ENCODE measurements at regions not wholly inside any gene's neighbourhood (a gene's known extent, or its start where the extent isn't known, plus 50 kb on each side); places are given as distances from the start of the nearest gene placed in this dataset.
"Not testable (repeated sequence)": the region's sequence is repeated elsewhere in the genome, so short reads cannot be mapped to it uniquely, and the experiment has no call there.

DNA sequence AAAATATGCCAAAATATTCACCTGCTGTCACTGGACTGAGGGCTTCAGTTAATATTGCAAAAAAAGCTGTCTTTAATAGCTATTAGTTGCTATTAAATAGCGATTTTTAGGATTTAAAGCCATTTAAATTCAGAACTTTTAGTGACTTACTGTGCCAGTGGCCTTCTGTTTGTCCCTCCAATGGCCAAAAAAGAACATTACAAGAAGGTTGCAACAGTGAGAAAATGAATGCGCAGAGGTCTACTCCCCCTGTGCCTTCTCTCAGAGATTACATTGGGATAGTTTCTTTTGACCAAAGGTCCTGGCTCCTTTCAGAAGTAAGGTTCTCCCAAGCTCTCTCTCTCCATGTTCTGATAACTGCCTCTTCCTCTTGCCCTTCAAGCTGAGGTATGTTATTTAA lies 930.3 kb upstream of the ARRDC3 start:
- DNase-seq (ENCODE audit: low read depth) = no peak

DNA sequence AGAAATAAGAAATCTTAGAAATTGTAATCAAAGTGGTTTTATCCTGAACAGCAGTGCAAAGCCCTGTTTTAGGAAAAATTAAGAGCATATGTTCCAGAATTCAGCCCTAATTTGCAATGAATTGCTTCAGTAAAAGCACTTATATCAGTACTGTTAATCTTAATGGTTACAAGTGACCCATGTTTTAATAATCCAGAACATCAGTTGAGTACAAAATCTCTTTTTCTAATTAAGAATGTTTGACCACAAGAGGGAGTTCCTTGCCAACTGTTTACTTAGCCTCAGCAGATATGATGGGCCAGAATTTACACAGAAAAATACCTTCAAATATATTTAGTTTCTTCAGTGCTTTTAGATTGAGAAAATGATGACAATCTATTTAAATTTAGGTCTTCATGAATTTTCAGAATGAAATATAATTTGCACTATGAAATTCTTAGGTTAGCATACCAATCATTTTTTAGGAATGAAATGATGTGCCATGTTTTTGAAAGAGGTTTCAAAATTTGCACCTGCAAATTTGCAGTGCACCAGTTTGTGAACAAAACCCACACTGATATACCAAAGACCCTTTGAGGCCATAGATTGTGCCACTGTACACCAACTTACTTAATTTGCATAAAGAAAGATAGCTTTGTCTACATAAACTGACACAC lies 926.3 kb upstream of the ARRDC3 start:
- DNase-seq (ENCODE audit: low read depth) = no peak

DNA sequence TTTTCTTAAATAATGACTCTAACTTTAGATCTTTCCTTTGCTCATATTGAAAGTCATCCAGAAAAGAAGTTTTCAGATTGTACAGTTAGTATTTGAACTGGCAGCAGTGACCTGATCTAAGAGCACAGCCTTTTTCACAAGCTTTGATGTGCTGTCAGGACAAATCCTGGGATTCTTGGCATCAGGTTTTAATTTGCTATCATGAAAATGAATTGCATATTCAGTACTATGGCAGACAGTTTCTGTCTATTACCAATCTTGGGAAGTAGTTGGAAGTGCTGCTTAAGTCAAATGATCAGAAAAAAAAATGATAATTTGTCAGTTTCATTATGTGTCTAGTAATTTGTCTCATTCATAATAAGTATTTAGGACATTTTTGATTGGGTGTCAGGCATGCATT lies 925.6 kb upstream of the ARRDC3 start:
- no peak for DNase-seq (ENCODE audit: low read depth)

DNA sequence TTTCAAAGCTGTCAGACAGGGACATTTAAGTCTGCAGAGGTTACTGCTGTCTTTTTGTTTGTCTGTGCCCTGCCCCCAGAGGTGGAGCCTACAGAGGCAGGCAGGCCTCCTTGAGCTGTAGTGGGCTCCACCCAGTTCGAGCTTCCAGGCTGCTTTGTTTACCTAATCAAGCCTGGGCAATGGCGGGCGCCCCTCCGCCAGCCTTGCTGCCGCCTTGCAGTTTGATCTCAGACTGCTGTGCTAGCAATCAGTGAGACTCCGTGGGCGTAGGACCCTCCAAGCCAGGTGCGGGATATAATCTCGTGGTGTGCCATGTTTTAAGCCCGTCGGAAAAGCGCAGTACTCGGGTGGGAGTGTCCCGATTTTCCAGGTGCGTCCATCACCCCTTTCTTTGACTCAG lies 919.2 kb upstream of the ARRDC3 start:
- not testable (repeated sequence) for DNase-seq (ENCODE audit: low read depth)

DNA sequence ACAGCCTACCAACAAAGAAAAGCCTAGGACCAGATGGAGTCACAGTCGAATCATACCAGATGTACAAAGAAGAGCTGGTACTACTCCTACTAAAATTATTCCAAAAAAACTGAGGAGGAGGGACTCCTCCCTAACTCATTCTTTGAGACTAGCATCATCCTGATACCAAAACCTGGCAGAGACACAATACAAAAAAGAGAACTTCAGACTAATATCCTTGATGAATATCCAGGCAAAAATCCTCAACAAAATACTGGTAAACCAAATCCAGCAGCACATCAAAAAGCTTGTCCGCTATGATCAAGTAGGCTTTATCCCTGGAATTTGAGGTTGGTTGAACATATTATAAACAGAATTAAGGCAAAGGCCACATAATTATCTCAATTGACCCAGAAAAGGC lies 900.4 kb upstream of the ARRDC3 start:
- DNase-seq (ENCODE audit: low read depth) = no peak

DNA sequence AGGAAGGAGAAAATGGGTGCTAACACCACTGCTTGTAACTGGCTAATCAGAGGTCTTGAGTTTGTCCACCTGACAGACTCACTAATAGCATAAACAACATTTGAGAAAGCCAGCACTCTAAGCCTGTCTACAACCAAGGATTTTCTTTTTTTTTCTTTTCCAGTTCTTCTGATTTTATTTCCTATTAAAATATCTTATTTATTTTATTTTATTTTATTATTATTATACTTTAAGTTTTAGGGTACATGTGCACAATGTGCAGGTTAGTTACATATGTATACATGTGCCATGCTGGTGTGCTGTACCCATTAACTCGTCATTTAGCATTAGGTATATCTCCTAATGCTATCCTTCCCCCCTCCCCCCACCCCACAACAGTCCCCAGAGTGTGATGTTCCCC lies 888.6 kb upstream of the ARRDC3 start:
- not testable (repeated sequence) for DNase-seq (ENCODE audit: low read depth)

DNA sequence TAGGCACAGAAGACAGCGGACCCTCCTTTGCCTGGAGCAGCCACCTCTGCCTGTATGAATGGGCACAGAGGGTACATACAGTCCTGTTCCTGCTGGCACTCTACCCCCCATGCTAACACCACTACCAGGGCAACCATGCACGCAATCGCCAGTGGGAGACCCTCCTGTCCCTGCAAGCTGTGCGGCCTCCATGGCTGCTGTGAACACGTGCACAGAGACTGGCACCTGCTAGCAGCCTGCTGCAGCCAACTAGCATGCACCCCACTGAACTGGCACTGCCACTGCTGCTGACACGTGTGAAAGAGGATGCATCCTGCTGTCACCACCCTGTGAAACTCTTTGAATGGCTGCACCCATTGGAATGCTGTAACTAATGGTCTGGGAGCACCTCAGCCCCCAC lies 885.2 kb upstream of the ARRDC3 start:
- no peak for DNase-seq (ENCODE audit: low read depth)

DNA sequence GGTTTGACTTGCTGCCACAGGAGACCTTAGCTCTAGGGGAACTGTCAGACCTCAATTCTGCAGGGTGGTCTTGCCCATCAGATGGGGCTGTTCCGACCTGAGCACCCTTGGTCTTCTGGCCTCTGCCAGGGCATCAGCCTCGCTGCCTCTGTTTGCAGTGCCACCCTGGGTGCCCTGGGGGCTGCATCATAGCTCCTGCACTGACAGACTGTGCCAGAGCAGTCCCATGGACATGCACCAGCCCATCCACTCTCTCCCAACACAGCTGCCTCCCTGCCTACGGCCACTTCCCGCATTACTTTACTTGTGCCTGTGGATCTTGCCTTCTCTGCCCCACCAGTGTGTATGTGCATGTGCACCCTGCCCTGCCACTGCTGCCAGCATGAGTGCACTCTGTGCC lies 884.7 kb upstream of the ARRDC3 start:
- DNase-seq (ENCODE audit: low read depth) = no peak

DNA sequence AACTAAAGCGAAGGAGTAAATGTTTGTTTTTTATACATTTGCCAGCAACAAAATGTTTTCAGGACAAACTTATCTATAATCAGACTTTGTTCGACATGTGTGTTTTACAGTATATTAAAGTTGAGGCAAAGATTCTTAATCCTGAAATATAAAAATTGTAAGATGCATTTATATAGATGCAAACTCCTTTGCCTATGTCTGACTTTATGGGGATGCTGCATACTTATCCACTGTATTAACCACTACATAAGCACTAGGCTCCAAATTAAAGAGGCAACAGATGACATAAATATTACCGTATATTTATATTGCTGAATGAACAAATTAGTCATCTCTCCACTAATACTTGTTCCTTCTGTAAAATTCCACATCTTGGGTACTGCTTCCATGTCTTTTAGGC lies 882.7 kb upstream of the ARRDC3 start:
- DNase-seq (ENCODE audit: low read depth) = no peak

DNA sequence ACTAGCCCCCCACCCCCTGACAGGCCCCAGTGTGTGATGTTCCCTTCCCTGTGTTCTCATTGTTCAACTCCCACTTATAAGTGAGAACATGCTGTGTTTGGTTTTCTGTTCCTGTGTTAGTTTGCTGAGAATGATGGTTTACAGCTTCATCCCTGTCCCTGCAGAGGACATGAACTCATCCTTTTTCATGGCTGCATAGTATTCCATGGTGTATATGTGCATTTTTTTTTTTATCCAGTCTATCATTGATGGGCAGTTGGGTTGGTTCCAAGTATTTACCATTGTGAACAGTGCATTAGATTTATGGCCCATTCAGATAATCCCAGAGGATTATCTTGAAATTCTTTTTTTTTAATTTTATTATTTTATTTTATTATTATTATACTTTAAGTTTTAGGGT lies 872.5 kb upstream of the ARRDC3 start:
- DNase-seq (ENCODE audit: low read depth) = not testable (repeated sequence)

DNA sequence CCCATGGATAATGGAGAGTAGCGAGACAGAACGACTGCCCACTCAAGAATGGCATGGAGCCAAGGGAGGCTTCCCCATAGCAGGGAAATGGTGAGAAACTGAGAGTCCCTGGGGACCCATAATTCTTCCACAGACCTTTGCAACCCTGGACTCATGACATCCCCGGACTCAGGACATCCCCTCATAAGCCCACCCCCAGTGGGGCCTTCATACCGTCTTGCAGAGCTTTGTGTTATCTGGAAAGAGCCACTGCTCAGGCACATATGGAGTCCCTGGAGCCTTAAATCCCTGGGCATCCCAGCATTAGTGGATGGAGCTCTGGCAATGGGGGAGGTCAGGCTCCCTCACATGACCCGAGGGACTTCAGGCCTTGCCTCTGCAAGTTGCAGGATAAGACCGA lies 865.4 kb upstream of the ARRDC3 start:
- no peak for DNase-seq (ENCODE audit: low read depth)

DNA sequence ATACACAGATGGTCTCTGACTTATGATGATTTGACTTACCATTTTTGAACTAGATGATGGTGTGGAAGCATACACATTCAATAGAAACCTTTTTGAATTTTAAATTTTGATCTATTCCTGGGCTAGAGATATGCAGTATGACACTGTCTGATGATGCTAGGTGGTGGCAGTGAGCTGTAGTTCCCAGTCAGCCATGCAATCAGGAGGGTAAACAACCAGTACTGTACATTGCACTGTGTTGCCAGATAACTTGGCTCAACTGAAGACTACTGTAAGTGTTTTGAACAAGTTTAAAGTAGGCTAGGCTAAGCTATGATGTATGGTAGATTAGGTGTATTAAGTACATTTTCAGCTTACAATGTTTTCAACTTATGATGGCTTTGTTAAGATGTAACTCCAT lies 859.1 kb upstream of the ARRDC3 start:
- DNase-seq (ENCODE audit: low read depth) = no peak

DNA sequence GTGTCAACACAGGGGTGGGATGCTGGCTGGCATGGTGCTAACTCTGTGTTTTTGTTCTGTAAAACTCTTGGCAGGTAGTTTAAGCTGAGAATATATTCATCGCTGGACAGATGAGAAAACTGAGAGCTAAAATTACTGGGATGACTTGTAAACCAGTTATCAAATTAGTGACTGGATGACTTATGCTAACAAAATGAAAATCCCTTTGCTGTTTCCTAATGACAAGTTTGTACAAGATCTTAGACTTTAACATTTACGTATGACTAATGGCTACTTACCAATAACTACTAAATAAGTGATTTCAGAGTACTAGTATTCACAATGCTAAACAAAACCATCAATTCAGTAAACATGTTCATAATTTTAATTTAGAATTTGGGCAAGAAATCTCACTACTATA lies 854.8 kb upstream of the ARRDC3 start:
- DNase-seq (ENCODE audit: low read depth) = no peak

DNA sequence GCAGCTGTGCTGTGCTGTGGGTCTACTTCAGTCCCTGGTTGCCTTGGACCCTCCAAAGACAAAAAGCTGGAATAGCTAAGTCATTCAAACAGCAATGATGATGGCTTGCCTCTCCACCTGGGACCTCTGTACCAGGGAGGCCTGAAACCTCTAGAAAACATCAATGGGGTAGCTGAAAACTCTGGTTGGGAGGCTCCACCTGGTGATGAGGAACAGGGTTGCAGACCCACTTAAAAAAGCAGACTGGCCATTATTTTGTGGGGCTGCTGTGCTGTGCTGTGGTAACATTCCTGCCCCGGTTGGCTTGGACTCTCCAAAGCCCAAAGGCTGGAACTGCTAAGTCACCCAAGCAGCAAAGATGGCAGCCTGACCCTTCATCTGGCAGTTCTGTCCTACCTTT lies 839.3 kb upstream of the ARRDC3 start:
- DNase-seq (ENCODE audit: low read depth) = no peak

DNA sequence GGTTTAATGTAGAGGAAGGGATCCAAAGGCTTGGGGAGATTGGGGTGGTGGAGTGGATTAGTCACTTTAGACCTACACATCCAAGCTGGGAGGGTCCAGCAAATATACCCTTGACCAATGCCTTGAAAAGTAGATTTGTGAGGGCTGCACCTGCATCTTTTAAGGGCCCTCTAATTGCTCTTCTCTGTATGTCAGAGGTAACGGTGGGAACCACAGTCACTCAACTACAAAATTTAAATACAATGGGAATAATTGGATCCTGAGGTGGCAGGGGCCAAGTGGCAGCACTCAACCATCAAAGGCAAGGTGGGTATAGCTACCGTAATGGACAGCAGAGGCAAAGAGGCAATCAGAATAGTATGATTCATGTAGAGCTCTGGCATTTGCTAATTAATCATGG lies 833.7 kb upstream of the ARRDC3 start:
- DNase-seq (ENCODE audit: low read depth) = not testable (repeated sequence)

DNA sequence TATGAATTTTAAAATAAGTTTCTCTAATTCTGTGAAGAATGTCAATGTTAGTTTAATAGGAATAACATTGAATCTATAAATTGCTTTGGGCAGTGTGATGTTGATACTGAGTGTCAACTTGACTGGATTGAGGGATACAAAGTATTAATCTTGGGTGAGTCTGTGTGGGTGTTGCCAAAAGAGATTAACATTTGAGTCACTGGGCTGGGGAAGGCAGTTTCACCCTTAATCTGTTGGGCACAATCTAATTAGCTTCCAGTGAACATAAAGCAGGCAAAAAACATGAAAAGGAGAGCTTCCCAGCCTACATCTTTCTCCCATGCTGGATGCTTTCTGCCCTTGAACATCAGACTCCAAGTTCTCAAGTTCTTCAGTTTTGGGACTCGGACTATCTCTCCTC lies 832.0 kb upstream of the ARRDC3 start:
- DNase-seq (ENCODE audit: low read depth) = no peak

DNA sequence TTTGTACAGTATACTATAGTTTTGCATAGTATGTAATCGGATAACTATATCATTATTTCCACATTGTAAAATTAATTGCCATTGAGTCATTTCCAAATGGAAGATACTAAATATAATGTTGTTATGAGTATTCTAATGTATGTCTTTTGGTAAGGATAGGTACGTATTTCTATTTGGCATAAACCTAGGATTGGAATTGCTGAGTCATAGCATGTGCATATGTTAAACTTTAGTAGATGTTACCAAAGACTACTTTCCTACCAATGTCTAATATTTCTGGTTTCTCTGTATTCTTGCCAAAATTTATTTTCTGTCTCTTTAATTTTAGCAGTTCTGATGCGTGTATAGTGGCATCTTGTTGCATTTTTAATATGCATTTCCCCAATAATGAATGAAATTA lies 825.1 kb upstream of the ARRDC3 start:
- DNase-seq (ENCODE audit: low read depth) = no peak

DNA sequence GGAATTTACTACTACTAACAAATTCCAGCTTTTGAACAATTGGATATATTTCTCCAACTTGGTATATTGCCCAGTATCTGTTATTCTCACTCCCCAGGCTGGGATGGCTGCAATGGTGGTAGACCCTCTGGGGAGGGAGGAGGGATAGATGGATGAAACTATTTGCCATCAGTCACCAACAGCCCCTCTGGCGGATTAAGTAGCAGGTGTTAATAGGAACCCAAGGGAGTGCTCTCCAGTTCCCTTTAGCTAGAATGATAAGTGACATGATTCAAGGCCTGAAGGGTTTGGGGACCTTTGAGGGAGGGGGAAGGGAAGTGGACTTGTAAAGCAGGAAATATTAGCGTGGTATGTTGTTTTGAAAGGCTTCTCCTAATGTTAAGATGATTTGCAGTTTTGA lies 824.0 kb upstream of the ARRDC3 start:
- no peak for DNase-seq (ENCODE audit: low read depth)

DNA sequence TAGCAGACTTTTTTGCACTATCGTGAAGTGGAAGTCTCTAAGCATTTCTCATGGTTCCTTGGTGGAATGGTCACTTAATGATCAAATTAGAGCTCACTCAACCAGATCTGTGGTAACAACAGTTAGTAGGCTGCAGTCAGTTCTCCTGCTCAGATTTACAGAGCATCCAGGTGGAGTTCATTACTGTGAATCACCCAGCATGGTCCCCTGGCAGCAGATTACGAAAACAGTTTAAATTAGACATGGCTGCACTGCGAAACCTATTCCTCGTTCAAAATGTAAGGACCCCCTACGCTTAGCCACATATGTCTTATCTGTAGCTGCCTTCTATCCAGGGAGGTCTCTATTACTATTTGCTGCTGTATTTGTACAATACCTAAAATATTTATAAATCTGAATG lies 823.6 kb upstream of the ARRDC3 start:
- DNase-seq (ENCODE audit: low read depth) = no peak

DNA sequence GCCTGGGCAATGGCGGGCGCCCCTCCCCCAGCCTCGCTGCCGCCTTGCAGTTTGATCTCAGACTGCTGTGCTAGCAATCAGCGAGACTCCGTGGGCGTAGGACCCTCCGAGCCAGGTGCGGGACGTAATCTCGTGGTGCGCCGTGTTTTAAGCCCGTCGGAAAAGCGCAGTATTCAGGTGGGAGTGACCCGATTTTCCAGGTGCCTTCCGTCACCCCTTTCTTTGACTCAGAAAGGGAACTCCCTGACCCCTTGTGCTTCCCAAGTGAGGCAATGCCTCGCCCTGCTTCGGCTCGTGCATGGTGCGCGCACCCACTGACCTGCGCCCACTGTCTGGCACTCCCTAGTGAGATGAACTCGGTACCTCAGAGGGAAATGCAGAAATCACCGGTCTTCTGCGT lies 815.9 kb upstream of the ARRDC3 start:
- DNase-seq (ENCODE audit: low read depth) = not testable (repeated sequence)

DNA sequence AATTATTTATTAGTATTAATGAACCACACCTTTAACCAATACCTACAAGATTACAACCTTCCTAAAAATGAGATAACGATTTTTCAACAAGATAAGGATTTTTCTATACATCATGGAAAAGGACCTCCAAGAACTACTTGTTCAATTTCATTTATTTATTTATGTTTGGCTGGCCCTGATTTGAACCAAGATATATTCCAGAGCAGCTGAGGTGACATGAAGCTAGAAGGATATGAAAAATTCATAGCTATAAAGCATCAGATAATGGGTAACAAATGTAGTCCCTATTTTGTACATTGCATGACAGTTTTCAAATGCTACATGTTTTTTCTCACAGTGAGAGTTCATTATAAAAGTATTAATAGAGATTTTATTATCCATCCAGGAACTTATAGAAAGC lies 798.5 kb upstream of the ARRDC3 start:
- DNase-seq (ENCODE audit: low read depth) = no peak

DNA sequence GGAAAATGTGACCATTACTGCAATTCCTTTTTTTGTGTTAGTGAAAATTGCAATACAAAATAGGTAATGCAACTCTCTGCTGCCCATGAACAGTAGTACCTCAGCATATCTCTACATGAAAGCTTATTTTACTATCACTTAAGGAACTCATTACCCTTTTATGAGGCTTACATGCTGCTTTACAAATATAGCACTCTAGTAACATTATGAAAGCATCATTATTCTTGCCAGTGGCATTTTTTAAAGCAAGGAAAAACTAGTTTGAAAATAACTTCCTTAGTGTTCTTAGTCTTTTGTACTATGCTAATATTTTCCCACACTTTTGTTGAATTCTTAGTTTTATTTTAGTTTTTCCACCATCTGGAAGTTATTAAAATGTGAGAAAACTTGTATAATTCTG lies 797.3 kb upstream of the ARRDC3 start:
- no peak for DNase-seq (ENCODE audit: low read depth)

DNA sequence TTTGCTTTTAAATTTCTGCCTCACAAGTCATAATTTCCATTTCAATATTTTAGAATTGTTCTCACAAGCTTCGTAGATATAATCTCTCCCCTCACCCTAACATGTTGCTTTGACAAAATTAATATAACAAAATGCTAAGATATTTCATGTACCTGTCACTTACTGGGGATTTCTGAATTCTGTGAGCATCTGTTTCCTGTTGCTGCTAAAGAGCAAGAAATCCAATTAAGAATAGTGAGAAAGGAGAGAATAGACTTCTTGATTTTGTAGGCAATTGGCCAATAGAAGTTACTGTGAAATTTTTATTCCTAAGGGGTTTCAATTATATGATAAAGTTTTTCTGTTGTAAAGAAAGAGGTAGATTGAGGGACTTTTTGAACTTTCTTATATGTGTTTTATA lies 796.5 kb upstream of the ARRDC3 start:
- no peak for DNase-seq (ENCODE audit: low read depth)

DNA sequence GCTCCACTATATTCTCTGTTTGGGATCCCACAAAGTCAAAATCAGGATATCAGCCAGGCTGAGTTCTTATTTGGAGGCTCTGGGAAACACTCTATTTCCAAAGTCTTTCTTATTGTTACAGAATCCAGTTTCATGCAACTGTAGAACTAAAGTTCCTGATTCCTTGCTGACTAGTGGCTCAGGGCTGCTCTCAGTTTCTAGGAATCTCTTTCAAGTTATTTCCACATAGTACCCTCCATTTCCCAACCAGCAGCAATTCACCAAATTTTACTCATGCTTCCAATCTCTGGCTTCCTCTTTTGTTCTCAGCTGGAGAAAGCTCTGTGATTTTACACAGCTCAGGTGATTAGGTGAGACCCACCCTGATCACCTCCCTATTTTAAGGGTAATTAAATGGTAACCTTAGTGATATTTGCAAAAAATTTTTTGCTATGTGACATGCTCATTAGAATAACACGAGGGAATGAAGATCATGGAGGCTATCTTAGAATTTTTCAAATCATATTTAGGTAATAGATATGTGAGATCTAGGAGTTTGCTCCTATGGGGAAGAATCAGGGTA lies 794.9 kb upstream of the ARRDC3 start:
- DNase-seq (ENCODE audit: low read depth) = no peak

DNA sequence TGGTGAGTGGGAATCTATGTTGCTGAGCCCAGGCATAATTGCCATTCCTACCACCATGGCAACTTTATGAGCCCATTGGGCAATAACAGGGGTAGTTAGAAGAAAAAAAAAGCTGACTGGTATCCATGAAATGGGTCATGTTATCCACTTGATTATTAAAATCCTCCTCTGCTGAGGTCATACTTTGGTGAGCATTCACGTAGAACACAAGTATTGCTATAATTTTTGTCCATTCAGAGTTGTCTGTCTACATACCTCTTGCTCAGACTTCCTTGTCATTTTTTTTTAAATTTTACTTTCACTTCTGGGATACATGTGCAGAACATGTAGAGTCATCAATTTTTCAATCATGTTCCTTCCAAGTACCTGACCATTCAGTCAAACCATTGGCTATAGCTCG lies 780.8 kb upstream of the ARRDC3 start:
- no peak for DNase-seq (ENCODE audit: low read depth)
